IMR-90 (cell line): ENCODE measurements at regions not wholly inside any gene's neighbourhood (a gene's known extent, or its start where the extent isn't known, plus 50 kb on each side); places are given as distances from the start of the nearest gene placed in this dataset.

ENCODE experiments used
- ATAC-seq: fragments of 200-7000 bp; cut with Tn5 transposase; 2 replicates; pipeline ENCODE4 v1.9.1; 2020; ENCODE audit warnings: low read depth, mild to moderate bottlenecking, moderate library complexity
- BruUV-seq: library from RNA; stranded (reverse); fragments of 400-500 nt; replicated peaks from 2 replicates; lab custom pipeline; 2021; lab: Mats Ljungman, UMichigan
- CTCF ChIA-PET: fragments of 300-600 bp; formaldehyde crosslinking; extraction: SDS; loops from one replicate; lab custom pipeline; 2021; ENCODE audit warnings: antibody characterized with exemption; lab: Yijun Ruan, JAX
- POLR2A ChIA-PET: fragments of 300-600 bp; sonication (Branson Sonifier 250); formaldehyde crosslinking; loops from one replicate; lab custom pipeline; 2022; ENCODE audit warnings: antibody characterized with exemption; ENCODE audit not compliant: unreplicated experiment; lab: Charles Lee
- DNase-seq: peaks from one replicate; pipeline ENCODE4 v3.0.0; 2013
- H2AFZ ChIP-seq: replicated peaks from 2 replicates; pipeline ENCODE3; 2013; ENCODE audit warnings: low read length, mild to moderate bottlenecking; ENCODE audit not compliant: poor library complexity
- H2AK5ac ChIP-seq: 2 replicates; pipeline ENCODE4 v1.6.1; 2013; ENCODE audit warnings: low read depth, low read length, inconsistent platforms
- H2AK9ac ChIP-seq: replicated peaks from 2 replicates; pipeline ENCODE3; 2013; ENCODE audit warnings: mild to moderate bottlenecking, low read depth, low read length, moderate library complexity; ENCODE audit not compliant: poor library complexity
- H2BK120ac ChIP-seq: 2 replicates; pipeline ENCODE4 v1.6.1; 2013; ENCODE audit warnings: low read depth, low read length, inconsistent platforms
- H2BK15ac ChIP-seq: 3 replicates; pipeline ENCODE4 v1.6.1; 2013; ENCODE audit warnings: low read depth, low read length, inconsistent platforms
- H2BK20ac ChIP-seq: 2 replicates; pipeline ENCODE4 v1.6.1; 2013; ENCODE audit warnings: low read depth, mild to moderate bottlenecking, inconsistent platforms, low read length, moderate library complexity
- H2BK5ac ChIP-seq: 2 replicates; pipeline ENCODE4 v1.6.1; 2013; ENCODE audit warnings: mild to moderate bottlenecking, low read depth, low read length, inconsistent platforms; ENCODE audit not compliant: poor library complexity, severe bottlenecking
- H3K14ac ChIP-seq: replicated peaks from 2 replicates; pipeline ENCODE4 v1.6.1; 2013; ENCODE audit warnings: low read depth, low read length, inconsistent platforms
- H3K18ac ChIP-seq: 2 replicates; pipeline ENCODE4 v1.6.1; 2013; ENCODE audit warnings: low read depth, low read length, control low read depth
- H3K23ac ChIP-seq: 2 replicates; pipeline ENCODE4 v1.6.1; 2013; ENCODE audit warnings: low read depth, low read length, inconsistent platforms
- H3K27ac ChIP-seq: 2 replicates; pipeline ENCODE4 v1.5.1; 2013; ENCODE audit warnings: mild to moderate bottlenecking, control low read depth, low read length; ENCODE audit not compliant: insufficient read depth
- H3K27me3 ChIP-seq: 2 replicates; pipeline ENCODE4 v1.6.1; 2013; ENCODE audit warnings: low read length; ENCODE audit not compliant: control insufficient read depth, insufficient read depth
- H3K36me3 ChIP-seq: 2 replicates; pipeline ENCODE4 v1.6.1; 2013; ENCODE audit warnings: low read length, mixed read lengths; ENCODE audit not compliant: control insufficient read depth, insufficient read depth
- H3K4ac ChIP-seq: 2 replicates; pipeline ENCODE4 v1.6.1; 2013; ENCODE audit warnings: low read depth, low read length, inconsistent platforms
- H3K4me1 ChIP-seq: 2 replicates; pipeline ENCODE4 v1.6.1; 2013; ENCODE audit warnings: low read length, mixed read lengths; ENCODE audit not compliant: control insufficient read depth, insufficient read depth
- H3K4me2 ChIP-seq: 2 replicates; pipeline ENCODE4 v1.6.1; 2013; ENCODE audit warnings: low read depth, mild to moderate bottlenecking, control low read depth, low read length, moderate library complexity
- H3K4me3 ChIP-seq: 2 replicates; pipeline ENCODE4 v1.5.1; 2013; ENCODE audit warnings: low read depth, mild to moderate bottlenecking, control low read depth, low read length, moderate library complexity; ENCODE audit not compliant: insufficient read depth
- H3K56ac ChIP-seq: 2 replicates; pipeline ENCODE4 v1.6.1; 2013; ENCODE audit warnings: low read length, inconsistent platforms; ENCODE audit not compliant: insufficient read depth; ENCODE audit errors: extremely low read depth
- H3K79me1 ChIP-seq, 2 experiments: 2 replicates each; pipeline ENCODE4 v1.6.1; 2013; ENCODE audit warnings: low read length in 2 of 2, inconsistent platforms in 1 of 2, low read depth in 1 of 2
- H3K9ac ChIP-seq: 2 replicates; pipeline ENCODE4 v1.6.1; 2013; ENCODE audit warnings: low read depth, low read length, control low read depth
- H3K9me1 ChIP-seq: 2 replicates; pipeline ENCODE4 v1.6.1; 2013; ENCODE audit warnings: low read length, inconsistent platforms; ENCODE audit not compliant: insufficient read depth
- H3K9me3 ChIP-seq: 2 replicates; pipeline ENCODE4 v1.6.1; 2013; ENCODE audit warnings: low read length; ENCODE audit not compliant: control insufficient read depth, insufficient read depth
- H4K20me1 ChIP-seq: 2 replicates; pipeline ENCODE4 v1.6.1; 2013; ENCODE audit warnings: low read length, inconsistent platforms; ENCODE audit not compliant: insufficient read depth
- H4K5ac ChIP-seq: 2 replicates; pipeline ENCODE4 v1.6.1; 2013; ENCODE audit warnings: mild to moderate bottlenecking, low read depth, low read length, control low read depth
- H4K8ac ChIP-seq, 2 experiments: 2 replicates each; pipeline ENCODE4 v1.6.1; 2013; ENCODE audit warnings: low read depth in 2 of 2, low read length in 2 of 2, control low read depth in 1 of 2, inconsistent platforms in 1 of 2
- H4K91ac ChIP-seq: 2 replicates; pipeline ENCODE4 v1.6.1; 2013; ENCODE audit warnings: low read depth, low read length, inconsistent platforms; ENCODE audit not compliant: insufficient read depth
- BHLHE40 ChIP-seq: fragments of 150-350 bp; IDR thresholded peaks from 2 replicates; pipeline ENCODE4 v1.6.1; 2016; ENCODE audit warnings: mild to moderate bottlenecking, low read depth, low read length
- CEBPB ChIP-seq: IDR thresholded peaks from 2 replicates; pipeline ENCODE4 v1.6.1; 2012; ENCODE audit warnings: low read depth, low read length, improper control_type of control experiment
- CHD1 ChIP-seq: IDR thresholded peaks from 2 replicates; pipeline ENCODE4 v1.6.1; 2012; ENCODE audit warnings: low read depth, low read length, improper control_type of control experiment
- ELK1 ChIP-seq: fragments of 150-350 bp; IDR thresholded peaks from 2 replicates; pipeline ENCODE4 v1.6.1; 2016; ENCODE audit warnings: low read depth, mild to moderate bottlenecking, low read length, moderate library complexity, borderline replicate concordance
- FOS ChIP-seq: fragments of 150-350 bp; IDR thresholded peaks from 2 replicates; pipeline ENCODE4 v1.6.1; 2016; ENCODE audit warnings: low read depth, low read length
- MAFK ChIP-seq: IDR thresholded peaks from 2 replicates; pipeline ENCODE4 v1.6.1; 2012; ENCODE audit warnings: low read depth, low read length, improper control_type of control experiment
- MAZ ChIP-seq: IDR thresholded peaks from 2 replicates; pipeline ENCODE4 v1.6.1; 2012; ENCODE audit warnings: low read depth, mild to moderate bottlenecking, low read length, improper control_type of control experiment, moderate library complexity, borderline replicate concordance
- MXI1 ChIP-seq: IDR thresholded peaks from 2 replicates; pipeline ENCODE4 v1.6.1; 2012; ENCODE audit warnings: low read depth, mild to moderate bottlenecking, low read length, moderate library complexity, borderline replicate concordance
- NFE2L2 ChIP-seq: fragments of 150-350 bp; IDR thresholded peaks from 2 replicates; pipeline ENCODE4 v1.6.1; 2016; ENCODE audit warnings: low read depth, mild to moderate bottlenecking, low read length
- POLR2A ChIP-seq: IDR thresholded peaks from 2 replicates; pipeline ENCODE4 v1.6.1; 2012; ENCODE audit warnings: mild to moderate bottlenecking, low read depth, low read length
- RAD21 ChIP-seq: IDR thresholded peaks from 2 replicates; pipeline ENCODE4 v1.6.1; 2012; ENCODE audit warnings: low read length, improper control_type of control experiment
- SMC3 ChIP-seq: fragments of 150-350 bp; IDR thresholded peaks from 2 replicates; pipeline ENCODE4 v1.6.1; 2016; ENCODE audit warnings: low read depth, mild to moderate bottlenecking, antibody characterized with exemption, low read length, moderate library complexity
- USF2 ChIP-seq: fragments of 150-350 bp; IDR thresholded peaks from 2 replicates; pipeline ENCODE4 v1.6.1; 2017; ENCODE audit warnings: mild to moderate bottlenecking, antibody characterized with exemption, low read length, low read depth
- WGBS, 2 experiments: methylation state at CpG; one replicate each; pipeline versions ENCODE4 v1.1.5 to v1.1.7; 2013; ENCODE audit warnings: missing lambda C conversion rate in 2 of 2; ENCODE audit not compliant: insufficient read length in 1 of 2; ENCODE audit errors: extremely low coverage in 2 of 2; 5-methylcytosine and 5-hydroxymethylcytosine counted together
- dilution Hi-C: fragments of 300-500 bp; cut with HindIII; formaldehyde crosslinking; loops from one replicate; pipeline ENCODE4 v1.14.3; 2018; ENCODE audit warnings: low sequenced_read_pairs; ENCODE audit not compliant: unreplicated experiment
- in situ Hi-C: fragments of 300-500 bp; cut with MboI; formaldehyde crosslinking; loops from 3 replicates; pipeline ENCODE4 v1.14.3; 2019; ENCODE audit warnings: low sequenced_read_pairs, inconsistent platforms, mixed read lengths
- intact Hi-C: fragments of 100-400 bp; cut with micrococcal nuclease; formaldehyde crosslinking; loops from 2 replicates; pipeline ENCODE4 v1.10.0; 2022

DNA sequence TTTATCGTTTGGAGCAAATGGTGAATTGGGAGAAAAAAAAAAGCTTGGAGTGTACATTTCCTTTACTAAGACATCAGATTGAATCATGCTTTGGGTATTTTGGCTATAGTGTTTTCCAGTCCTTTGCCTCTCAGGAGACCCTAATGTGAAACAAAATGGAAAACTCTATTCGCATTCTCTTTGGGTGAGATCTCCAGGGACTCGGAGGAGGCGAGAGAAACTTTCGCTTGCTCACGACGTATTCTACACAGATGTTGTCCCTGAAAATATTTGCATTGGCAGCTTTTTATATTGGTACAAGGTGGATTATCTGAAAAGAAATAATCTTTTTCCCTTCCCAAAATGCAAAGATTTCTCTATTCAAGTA, 1240.1 kb upstream of the WWC1 start:
- Histone ChIP-seq H3K27me3 (no peaks in the 10 kb centered on the region), H4K91ac (no peak overlapping the region), H3K4ac (no peak overlapping the region), H3K27ac (no peak overlapping the region), H3K18ac (no peak overlapping the region), H3K4me2 (no peak overlapping the region), H2BK15ac (no peak overlapping the region), H3K9me1 (no peaks in the 10 kb centered on the region), H4K5ac (no peak overlapping the region), H3K79me1 (no peaks in the 10 kb centered on the region), H3K4me1 (no peaks in the 10 kb centered on the region), H4K8ac (no peak overlapping the region), H3K36me3 (no peaks in the 10 kb centered on the region), H2AK5ac (no peak overlapping the region), H3K14ac (no peak overlapping the region), H2AK9ac (no peak overlapping the region), H2BK20ac (no peak overlapping the region), H2BK120ac (no peak overlapping the region), H3K23ac (no peak overlapping the region), H3K9ac (no peak overlapping the region), H2BK5ac (no peak overlapping the region), H3K56ac (no peak overlapping the region), H3K4me3 (no peak overlapping the region), H3K9me3 (peaks cover 2% of the 10 kb centered on the region; the same call in 1 of the 2 replicates), H2AFZ (no peak overlapping the region), H4K20me1 (no peaks in the 10 kb centered on the region)
- TF ChIP-seq MXI1 (no peak), SMC3 (no peak), USF2 (no peak), FOS (no peak), MAZ (no peak), NFE2L2 (no peak), RAD21 (no peak), BHLHE40 (no peak), CEBPB (no peak), MAFK (no peak), CHD1 (no peak), ELK1 (no peak), POLR2A (no peak)
- WGBS, 2 experiments, result no CpG with 5 or more reads among the region's 7 CpGs
- CTCF ChIA-PET, result interaction anchor here (0.6 kb wide), 1 partner anchor 368 kb away, joined by 3 read pairs; no protein-coding TSS in a partner anchor
- in situ Hi-C loops, result no loop called here
- dilution Hi-C loops, result no loop called here
- intact Hi-C loops, result no loop called here
- POLR2A ChIA-PET, result no interaction called here
- ATAC-seq, result no peak
- no peak for DNase-seq
- BruUV-seq, result no TSS peak
